Fibroblast of skin of scalp (primary cell): ENCODE measurements at regions not wholly inside any gene's neighbourhood (a gene's known extent, or its start where the extent isn't known, plus 50 kb on each side); places are given as distances from the start of the nearest gene placed in this dataset.
"Not testable (repeated sequence)": the region's sequence is repeated elsewhere in the genome, so short reads cannot be mapped to it uniquely, and the experiment has no call there.

ENCODE experiments used
- DNase-seq: peaks from one replicate; pipeline ENCODE4 v3.0.0-alpha.2; 2013

- DNase-seq, result not testable (repeated sequence)
Observed at GRCh38 chr9:42656789-42657188, 473.3 kb downstream of the SPATA31A6 start.

- DNase-seq, result not testable (repeated sequence)
Observed at GRCh38 chr9:42657496-42657895, 474.0 kb downstream of the SPATA31A6 start.

GRCh38 chr9:42697146-42697545 is 513.7 kb downstream of the SPATA31A6 start:
- DNase-seq, result not testable (repeated sequence)

- DNase-seq, result not testable (repeated sequence)
Observed at GRCh38 chr9:42702890-42703289, 519.4 kb downstream of the SPATA31A6 start.

- not testable (repeated sequence) for DNase-seq
Observed at GRCh38 chr9:42724841-42725835, 541.7 kb downstream of the SPATA31A6 start.

- peak; percentile 51 for DNase-seq
Observed at GRCh38 chr9:42743030-42743814, 559.8 kb downstream of the SPATA31A6 start.

GRCh38 chr9:42757251-42757650 is 573.8 kb downstream of the SPATA31A6 start:
- DNase-seq, result not testable (repeated sequence)

- DNase-seq, result not testable (repeated sequence)
Observed at GRCh38 chr9:42759320-42759719, 575.9 kb downstream of the SPATA31A6 start.

- DNase-seq, result not testable (repeated sequence)
Observed at GRCh38 chr9:42782201-42782600, 598.7 kb downstream of the SPATA31A6 start.

GRCh38 chr9:42792725-42793124 is 609.3 kb downstream of the SPATA31A6 start:
- not testable (repeated sequence) for DNase-seq

- not testable (repeated sequence) for DNase-seq
Observed at GRCh38 chr9:42798571-42798970, 615.1 kb downstream of the SPATA31A6 start.

- not testable (repeated sequence) for DNase-seq
Observed at GRCh38 chr9:42802716-42803115, 619.3 kb downstream of the SPATA31A6 start.

- DNase-seq, result not testable (repeated sequence)
Observed at GRCh38 chr9:42806674-42807073, 623.2 kb downstream of the SPATA31A6 start.

- DNase-seq, result not testable (repeated sequence)
Observed at GRCh38 chr9:42821468-42821867, 638.0 kb downstream of the SPATA31A6 start.

- not testable (repeated sequence) for DNase-seq
Observed at GRCh38 chr9:42848156-42848555, 664.7 kb downstream of the SPATA31A6 start.

- DNase-seq, result not testable (repeated sequence)
Observed at GRCh38 chr9:42850896-42851693, 667.6 kb downstream of the SPATA31A6 start.

GRCh38 chr9:42851701-42852100 is 668.2 kb downstream of the SPATA31A6 start:
- not testable (repeated sequence) for DNase-seq

- DNase-seq, result not testable (repeated sequence)
Observed at GRCh38 chr9:42852133-42852930, 668.9 kb downstream of the SPATA31A6 start.

- DNase-seq, result not testable (repeated sequence)
Observed at GRCh38 chr9:42860133-42860532, 676.7 kb downstream of the SPATA31A6 start.

- not testable (repeated sequence) for DNase-seq
Observed at GRCh38 chr9:42862465-42862864, 679.0 kb downstream of the SPATA31A6 start.
